DOHH2 (cell line): ENCODE measurements at regions not wholly inside any gene's neighbourhood (a gene's known extent, or its start where the extent isn't known, plus 50 kb on each side); places are given as distances from the start of the nearest gene placed in this dataset.
"Not testable (repeated sequence)": the region's sequence is repeated elsewhere in the genome, so short reads cannot be mapped to it uniquely, and the experiment has no call there.

ENCODE experiments used
- CTCF ChIP-seq: fragments of 200-600 bp; sonication (generic); IDR thresholded peaks from one replicate; pipeline ENCODE4 v1.5.1; 2014; ENCODE audit warnings: antibody characterized with exemption, mild to moderate bottlenecking, low read depth, low read length; ENCODE audit not compliant: poor library complexity, severe bottlenecking
- EZH2phosphoT487 ChIP-seq: fragments of 200-600 bp; sonication (generic); IDR thresholded peaks from 2 replicates; pipeline ENCODE4 v1.6.1; 2017; ENCODE audit warnings: borderline replicate concordance, mild to moderate bottlenecking, antibody characterized with exemption, low read length, moderate library complexity, mixed read lengths

- not testable (repeated sequence) for TF ChIP-seq CTCF, EZH2phosphoT487
These were observed 85.5 kb upstream of the CLDN5 start for GRCh38 chr22:19609753-19610152.
